Germinal center (tissue), 1 donor: ENCODE measurements at regions not wholly inside any gene's neighbourhood (a gene's known extent, or its start where the extent isn't known, plus 50 kb on each side); places are given as distances from the start of the nearest gene placed in this dataset.
"Not testable (repeated sequence)": the region's sequence is repeated elsewhere in the genome, so short reads cannot be mapped to it uniquely, and the experiment has no call there.

ENCODE experiments used
- DNase-seq: peaks from one replicate; pipeline ENCODE4 v3.0.0; 2012; ENCODE audit warnings: mixed read lengths, low spot score

DNA sequence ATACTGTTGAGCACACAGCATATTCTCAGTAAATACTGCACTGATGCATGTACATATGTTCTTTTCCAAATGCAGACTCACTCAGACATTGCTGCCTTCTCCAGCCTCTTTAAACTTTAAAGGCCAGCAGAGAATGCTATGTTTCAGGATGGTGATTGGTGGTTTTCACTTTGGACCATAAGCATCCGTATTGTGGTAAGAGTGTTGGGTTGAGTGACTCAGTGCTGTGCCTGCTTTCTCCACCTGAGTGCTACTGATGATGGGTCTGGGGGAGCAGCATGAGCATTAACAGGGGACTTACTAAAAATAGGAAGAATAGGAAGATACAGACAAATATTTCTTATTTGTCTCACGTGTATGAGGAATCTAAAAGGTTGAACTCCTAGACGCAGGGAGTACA is 56.3 kb upstream of the ZNF92 start:
- no peak for DNase-seq

DNA sequence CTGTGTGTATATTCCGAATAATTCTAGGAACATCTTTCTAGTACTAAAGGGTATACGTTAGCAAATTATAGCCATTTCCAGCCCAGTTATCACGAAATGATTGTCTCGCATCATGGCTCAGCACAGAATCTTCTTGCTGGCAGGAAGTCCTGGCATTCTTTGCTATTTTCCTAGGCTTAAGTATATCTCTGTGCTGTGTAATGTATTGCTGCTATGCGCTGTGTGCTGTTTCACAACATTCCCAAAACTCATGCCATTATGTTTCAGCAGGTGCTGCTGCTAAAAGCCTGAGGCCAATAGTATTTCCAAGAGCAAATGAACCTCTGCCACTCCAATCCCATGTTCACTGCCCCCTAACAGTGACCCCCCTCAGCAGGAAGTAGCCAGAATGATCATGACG is 62.9 kb upstream of the ZNF92 start:
- DNase-seq = no peak

DNA sequence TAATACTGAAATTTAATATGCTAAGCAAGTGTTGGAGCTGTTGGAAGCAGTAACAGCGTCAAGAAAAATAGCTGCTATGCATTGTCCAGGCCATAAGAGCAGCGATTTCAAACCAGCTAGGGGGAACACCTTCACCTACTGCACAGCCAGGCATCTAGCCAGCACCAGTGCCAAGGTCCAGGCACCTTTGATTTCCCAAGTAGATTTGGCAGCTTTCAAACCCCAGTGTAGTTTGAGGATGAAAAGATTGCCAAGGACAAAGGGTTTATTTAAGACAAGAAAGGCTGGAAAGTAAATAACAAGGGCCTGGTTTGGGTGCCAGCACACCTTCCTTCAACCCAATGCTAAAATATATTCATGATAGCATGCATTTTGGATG is 65.4 kb upstream of the ZNF92 start:
- DNase-seq = no peak

DNA sequence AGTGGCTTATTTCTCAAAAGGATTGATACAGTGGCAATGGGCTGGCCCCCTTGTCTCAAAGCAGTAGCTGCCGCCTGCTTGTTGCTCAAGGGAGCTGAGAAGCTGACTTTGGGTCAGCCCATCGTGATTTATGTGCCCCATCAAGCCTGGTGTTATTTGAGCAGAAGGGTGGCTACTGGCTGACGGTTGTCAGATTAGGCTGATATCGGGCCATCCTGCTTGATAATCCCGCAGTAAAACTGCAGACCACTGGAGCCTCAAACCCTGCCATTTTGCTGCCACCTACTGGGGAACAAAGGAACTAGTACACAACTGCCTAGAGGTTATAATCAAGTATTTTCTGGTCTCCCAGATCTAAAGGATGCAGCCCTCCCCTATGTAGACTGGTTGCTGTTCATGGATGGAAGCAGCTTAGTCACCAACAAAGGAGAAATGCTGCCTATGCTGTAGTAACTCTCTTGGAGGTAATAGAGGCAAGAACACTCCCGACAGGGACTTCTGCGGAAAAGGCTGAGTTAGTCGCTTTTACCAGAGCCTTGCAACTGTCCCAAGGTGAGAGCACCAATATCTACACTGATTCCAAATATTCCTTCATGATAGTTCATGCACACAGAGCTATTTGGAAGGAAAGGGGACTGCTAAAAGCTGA is 65.9 kb upstream of the ZNF92 start:
- peak; percentile 63 for DNase-seq

DNA sequence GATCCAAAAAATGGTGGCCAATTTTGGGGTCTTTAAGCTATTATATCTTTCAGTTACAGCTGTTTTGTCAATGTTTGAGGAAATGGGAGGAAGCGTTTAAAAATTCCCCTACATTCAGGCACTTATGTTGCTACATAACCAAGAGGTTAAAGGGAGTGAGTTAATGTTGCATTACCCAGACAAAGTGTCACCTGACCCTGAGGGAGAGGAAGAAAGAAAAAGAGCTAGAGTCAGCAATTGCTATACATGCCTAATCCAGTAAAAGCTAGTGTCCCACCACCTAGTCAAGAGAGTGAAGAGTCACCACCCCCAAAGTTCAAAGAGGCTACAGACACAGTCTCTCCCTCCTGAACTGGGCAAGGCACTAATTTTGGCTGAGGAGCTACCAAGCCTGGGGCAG is 69.5 kb upstream of the ZNF92 start:
- DNase-seq = no peak

DNA sequence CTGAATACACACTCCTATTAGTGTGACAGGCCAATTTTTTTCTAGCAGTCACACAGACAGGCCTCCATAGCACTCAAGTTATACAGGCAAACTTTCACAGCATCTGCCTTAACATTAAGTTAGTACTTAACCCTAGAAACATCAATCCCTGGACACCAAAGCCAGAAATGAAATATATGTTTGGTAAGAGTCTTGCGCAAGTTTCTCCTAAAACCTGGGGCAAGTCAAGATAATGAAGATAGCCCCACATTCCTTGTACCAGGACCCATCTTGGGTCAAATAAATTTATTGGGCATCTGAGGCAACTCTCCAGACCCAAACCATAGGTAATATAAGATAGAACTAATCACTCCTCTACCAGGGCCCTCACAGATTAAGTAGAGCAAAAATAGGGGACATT is 70.8 kb upstream of the ZNF92 start:
- no peak for DNase-seq

DNA sequence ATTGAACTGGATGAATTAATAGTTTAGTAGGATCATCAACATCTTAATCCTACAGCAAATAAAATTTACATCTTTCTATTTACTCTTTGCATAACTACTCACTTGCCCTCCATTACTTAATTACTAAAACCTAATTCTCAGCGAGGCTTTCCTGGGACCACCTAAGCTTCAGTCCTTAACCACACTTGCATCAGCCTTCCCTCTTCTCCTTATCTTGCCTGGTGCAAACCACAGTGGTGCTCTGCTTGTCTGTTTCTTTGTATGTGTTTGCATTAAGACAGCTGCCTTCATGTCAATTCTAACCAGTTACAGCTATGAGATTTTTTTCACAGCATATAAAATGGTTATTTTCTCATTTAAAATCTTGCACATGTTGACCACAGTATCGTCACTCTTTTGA is 72.6 kb upstream of the ZNF92 start:
- DNase-seq = no peak

DNA sequence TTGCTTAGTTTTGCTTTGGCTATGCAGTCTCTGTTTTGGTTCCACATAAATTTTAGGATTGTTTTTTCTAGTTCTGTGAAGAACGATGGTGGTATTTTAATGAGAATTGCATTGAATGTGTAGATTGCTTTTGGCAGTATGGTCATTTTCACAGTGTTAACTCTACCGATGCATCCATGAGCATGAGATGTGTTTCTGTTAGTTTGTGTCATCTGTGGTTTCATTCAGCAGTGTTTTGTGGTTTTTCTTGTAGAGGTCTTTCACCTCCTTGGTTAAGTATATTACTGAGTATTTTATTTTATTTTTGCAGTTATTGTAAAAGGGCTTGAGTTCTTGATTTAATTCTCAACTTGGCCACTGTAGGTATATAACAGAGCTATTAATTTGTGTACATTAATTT is 78.2 kb upstream of the ZNF92 start:
- DNase-seq = no peak

DNA sequence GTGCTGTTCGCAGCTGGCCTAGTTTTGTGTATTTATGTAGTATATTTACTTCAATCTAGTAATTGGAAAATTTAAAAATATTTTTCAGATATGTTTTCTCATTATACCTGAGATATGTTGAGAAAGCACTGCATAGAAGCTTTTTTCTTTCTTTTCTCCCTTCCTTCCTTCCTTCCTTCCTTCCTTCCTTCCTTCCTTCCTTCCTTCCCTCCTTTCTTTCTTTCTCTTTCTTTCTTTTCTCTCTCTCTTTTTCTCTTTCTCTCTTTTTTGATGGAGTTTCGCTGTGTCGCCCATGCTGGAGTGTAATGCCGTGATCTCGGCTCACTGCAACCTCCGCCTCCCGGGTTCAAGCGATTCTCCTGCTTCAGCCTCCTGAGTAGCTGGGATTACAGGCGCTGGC is 83.3 kb upstream of the ZNF92 start:
- DNase-seq = not testable (repeated sequence)

DNA sequence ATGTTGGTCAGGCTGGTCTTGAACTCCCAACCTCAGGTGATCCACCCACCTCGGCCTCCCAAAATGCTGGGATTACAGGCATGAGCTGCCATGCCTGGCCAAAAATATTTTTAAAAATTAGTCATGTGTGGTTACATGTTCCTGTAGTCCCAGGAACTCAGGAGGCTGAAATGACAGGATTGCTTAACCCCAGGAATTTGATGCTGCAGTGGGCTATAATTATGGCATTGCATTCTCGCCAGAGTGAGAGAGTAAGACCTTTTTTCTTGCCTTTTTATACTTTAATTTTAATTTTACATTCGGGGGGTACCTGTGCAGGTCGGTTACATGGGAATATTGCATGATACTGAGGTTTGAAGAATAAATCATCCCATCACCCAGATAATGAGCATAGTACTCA is 86.6 kb upstream of the ZNF92 start:
- DNase-seq = no peak

DNA sequence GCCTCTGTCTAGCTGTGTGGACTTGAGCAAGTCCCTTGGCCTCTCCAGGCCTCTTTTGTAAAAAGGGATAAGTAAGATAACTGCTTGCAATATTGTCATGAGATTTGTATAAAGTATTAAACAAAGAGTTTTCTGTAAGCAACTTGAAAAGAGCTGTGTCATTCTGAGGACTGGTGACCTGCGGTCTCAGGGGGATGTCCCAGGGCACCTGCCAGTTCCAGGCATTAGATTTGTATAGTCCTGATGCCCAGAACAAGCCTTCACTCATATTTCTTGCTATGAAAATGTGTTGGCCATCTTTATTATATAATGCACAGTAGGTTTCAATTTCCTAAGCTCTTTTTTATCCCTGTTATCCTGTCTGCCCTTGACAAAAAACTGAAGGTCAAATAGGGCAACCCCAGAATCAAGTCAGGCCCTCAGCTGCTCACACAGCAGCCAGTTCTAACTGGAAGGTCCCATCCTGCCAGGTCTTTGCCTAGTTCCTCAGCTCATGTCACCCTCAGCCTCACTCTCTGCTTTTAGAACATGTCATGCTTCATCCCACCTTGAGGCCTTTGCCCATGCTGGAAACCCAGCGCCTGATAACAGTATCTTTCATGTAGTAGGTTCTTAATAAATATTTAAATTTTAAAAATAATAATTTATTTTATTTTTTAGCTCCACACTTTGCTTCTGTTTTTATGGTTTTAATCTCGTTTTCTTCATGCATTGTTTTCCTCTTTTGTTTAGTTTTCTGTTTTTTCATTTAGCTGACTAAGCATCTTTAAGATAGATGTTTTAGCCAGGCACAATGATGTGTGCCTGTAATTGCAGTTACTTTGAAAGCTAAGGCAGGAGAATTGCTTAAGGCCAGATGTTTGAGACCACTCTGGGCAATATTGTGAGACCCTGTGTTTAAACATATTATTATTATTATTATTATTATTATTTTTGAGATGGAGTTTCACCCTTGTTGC is 87.5 kb upstream of the ZNF92 start:
- DNase-seq = no peak

DNA sequence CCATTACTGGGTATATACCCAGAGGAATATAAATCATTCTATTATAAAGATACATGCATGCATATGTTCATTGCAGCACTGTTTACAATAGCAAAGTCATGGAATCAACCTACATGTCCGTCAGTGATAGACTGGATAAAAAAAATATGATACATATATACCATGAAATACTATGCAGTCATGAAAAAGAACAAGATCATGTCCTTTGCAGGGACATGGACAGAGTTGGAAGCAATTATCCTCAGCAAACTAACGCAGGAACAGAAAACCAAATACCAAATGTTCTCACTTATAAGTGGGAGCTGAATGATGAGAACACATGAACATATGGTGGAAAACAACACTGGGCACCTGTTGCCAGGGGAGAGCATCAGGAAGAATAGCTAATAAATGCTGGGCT is 88.4 kb upstream of the ZNF92 start:
- DNase-seq = not testable (repeated sequence)

DNA sequence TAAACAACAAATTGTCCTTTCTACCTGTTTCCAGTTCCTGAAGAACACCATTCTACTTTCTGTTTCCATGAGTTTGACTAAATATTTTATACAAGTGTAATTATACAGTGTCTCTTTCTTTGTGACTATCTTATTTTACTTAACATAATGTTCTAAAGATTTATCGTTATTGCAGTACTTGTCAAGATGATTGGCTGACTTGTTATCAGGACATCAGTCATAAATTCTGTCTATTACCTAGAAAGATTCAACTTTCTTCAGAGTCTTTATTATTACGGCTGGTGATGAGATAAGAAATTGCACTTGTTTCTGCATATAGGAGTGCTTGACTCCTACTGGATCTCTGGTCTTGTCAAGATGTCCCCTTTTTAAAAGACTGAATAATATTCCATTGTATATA is 93.9 kb upstream of the ZNF92 start:
- no peak for DNase-seq

DNA sequence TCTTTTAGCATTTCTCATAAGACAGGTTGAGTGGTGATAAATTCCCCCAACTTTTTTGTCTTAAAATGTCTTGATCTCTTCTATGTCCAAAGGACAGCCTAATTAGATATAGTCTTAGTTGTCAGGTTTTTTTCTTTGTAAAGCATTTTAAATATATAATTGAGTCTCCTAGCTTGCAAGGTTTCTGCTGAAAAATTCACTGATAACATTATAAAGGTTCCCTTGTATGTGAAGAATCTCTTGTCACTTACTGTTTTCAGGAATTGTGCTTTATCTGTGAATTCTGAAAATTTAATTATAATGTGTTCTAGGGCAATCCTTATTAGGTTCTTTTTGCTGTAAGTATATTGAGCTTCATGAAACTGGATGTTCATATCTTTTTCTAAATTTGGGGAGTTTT is 96.8 kb upstream of the ZNF92 start:
- DNase-seq = no peak

DNA sequence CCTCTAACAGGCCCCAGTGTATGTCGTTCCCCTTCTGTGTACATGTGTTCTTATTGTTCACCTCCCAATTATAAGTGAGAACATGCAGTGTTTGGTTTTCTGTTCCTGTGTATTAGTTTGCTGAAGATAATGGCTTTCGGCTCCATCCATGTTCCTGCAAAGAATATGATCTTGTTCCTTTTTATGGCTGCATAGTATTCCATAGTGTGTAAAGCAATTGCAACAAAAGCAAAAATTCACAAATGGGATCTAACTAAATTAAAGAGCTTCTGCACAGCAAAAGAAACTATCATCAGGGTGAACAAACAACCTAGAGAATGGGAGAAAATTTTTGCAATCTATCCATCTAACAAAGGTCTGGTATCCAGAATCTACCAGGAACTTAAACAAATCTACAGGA is 102.2 kb upstream of the ZNF92 start:
- DNase-seq = not testable (repeated sequence)

DNA sequence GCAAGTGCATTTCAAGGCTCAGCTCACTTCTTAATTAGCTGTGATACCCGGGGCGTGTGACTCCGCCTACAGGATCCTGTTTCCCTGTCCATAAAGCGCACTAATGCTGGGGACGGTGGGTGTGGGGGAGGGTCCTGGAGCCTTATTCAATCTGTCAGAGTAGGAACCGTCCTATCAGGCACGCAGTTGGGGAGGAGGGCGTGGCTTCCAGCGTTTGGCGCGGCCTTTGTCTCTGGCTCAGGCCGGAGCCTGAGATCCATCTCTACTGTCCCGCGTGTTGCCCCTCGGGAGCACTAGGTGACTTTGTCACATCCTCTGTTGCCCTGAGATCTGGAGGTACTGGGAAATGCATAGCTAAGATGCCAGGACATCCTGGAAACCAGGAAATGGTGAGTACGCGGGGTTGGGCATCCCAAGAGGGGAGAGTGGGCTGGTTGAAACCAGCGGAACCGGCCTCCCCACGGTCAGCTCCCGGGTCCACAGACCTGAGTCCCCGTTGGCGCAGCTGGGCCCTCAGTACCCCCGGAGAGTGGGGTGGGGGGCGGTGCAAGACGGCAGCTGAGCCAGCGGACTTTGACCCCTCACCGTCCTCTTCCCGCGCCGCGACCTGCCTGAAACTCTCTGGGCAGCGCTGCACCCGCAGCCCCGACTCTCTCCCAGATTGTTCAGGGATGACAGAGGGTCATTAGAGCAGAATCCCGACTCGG is 104.4 kb upstream of the ZNF92 start:
- peak; percentile 79 for DNase-seq

DNA sequence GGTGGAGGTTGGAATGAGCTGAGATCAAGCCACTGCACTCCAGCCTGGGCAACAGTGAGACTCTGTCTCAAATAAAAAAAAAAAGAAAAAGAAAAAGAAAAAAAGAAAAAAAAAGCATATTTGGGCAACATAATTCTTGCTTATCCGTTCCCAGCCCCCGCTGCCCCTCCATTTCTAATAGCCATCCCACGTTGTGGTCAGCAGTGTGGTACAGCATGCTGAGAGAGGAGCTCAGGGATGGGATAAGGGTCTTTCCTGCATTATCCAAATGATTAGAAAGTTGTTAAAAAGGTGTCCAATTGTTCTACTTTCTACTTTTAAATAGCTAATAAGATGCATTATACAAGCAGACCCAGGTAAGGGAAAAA is 104.9 kb upstream of the ZNF92 start:
- DNase-seq = no peak

DNA sequence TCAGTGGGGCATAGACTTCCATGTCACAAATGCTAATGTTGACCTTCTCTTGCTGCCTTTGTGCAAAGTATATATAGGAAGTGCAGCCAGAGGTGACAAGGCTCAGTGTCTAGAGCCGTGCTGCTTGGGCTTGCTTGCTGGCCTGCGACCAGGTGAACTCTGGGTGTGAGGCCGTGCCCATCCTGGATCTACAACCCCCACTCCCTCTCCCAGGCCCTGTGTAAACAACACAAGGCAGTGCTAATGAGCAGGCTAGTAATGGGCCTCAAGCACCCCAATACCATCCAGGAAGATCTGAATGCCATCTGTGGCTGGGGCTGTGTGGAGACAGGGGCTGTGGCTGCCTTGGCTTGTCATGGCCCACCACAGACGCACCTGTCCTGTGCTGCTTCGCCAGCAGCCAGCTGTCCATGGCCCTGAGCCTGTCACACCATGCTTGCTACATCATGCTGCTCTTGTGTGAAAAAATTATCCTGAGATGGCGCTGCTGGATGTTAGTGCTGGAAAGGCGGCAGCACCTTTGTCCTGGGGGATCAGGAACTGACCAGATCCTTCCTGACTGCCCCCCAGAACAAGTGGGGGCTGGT is 107.6 kb upstream of the ZNF92 start:
- DNase-seq = no peak

DNA sequence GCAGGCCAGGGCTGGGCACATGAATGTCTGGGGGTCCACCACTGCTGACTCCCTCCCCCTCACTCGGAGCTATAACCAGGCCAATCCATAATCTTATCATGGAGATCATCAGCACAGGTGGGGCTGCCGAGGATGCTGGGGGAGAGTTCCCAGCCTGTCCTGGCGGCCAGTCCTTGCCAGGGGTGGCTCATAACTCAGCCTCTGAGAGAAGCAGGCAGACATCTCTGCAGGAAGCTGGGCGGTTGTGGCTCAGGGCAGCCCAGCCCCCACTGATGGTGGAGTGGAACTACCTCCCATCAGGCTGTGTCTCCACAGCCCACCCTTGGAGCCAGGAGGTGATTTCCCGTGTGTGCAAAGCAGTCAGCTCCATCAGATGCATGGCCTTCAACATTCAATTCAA is 109.4 kb upstream of the ZNF92 start:
- no peak for DNase-seq

DNA sequence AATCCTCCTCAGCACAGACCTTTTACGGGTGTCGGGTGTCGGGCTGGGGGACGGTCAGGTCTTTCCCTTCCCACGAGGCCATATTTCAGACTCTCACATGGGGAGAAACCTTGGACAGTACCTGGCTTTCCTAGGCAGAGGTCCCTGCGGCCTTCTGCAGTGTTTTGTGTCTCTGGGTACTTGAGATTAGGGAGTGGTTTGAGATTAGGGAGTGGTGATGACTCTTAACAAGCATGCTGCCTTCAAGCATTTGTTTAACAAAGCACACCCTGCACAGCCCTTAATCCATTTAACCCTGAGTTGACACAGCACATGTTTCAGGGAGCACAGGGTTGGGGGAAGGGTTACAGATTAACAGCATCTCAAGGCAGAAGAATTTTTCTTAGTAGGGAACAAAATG is 113.0 kb upstream of the ZNF92 start:
- DNase-seq = not testable (repeated sequence)

DNA sequence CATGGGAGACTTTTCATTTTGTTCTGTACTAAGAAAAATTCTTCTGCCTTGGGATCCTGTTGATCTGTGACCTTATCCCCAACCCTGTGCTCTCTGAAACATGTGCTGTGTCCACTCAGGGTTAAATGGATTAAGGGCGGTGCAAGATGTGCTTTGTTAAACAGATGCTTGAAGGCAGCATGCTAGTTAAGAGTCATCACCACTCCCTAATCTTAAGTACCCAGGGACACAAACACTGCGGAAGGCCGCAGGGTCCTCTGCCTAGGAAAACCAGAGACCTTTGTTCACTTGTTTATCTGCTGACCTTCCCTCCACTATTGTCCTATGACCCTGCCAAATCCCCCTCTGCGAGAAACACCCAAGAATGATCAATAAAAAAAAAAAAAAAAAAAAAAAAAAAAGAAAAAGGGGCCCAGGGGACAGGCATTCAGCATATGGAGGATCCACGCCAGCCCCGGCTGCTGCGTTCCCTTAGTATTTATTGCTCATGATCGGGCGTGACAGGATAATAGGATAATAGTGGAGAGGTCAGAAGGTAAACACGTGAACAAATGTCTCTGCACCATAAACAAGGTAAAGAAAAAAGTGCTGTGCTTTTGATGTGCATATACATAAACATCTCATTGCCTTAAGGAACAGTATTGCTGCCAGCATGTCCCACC is 113.7 kb upstream of the ZNF92 start:
- not testable (repeated sequence) for DNase-seq

DNA sequence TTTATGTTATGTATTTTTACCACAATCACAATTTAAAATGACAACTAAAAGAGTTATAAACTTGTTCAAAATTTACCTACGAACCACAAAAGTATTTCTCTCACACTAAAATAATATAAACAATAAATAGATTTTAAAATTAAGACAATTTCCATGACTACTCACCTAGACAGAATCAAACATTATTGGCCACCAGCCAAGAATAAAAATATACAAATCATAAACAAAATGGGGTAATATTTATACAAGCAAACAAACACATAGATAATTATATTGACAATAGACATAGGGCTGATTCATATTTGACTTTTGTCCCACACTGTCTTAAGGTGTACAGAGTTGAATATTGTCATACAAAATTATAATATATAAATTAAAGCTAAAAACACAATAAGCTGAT is 119.6 kb upstream of the ZNF92 start:
- no peak for DNase-seq
